GM19193 (cell line): ENCODE measurements at regions not wholly inside any gene's neighbourhood (a gene's known extent, or its start where the extent isn't known, plus 50 kb on each side); places are given as distances from the start of the nearest gene placed in this dataset.

ENCODE experiments used
- POLR2A ChIP-seq: IDR thresholded peaks from 4 replicates; pipeline ENCODE4 v1.6.1; 2011; ENCODE audit not compliant: insufficient read depth, insufficient read length; ENCODE audit errors: extremely low read depth

GRCh38 chr12:92270521-92270920 is 124.9 kb upstream of the BTG1 start:
- TF ChIP-seq POLR2A = no peak

DNA sequence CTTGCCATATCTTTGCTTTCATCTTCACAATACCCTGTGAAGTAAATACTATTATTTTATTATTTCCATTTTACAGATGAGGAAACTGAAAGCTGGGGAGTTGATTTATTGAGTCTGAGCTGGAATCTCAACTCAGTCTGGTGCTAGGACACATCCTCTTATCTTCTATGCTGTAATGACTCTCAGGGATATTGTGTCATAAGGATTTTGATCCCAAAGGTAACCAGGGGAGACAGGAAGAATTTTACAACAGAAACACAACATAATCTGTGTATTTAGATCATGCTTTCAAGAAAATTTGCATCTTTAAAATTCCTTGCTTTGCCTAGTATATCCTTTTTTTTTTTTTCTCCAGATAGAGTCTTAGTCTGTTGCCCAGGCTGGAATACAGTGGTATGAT is 123.3 kb upstream of the BTG1 start:
- TF ChIP-seq POLR2A = no peak

GRCh38 chr12:92261692-92262091 is 116.0 kb upstream of the BTG1 start:
- no peak for TF ChIP-seq POLR2A

DNA sequence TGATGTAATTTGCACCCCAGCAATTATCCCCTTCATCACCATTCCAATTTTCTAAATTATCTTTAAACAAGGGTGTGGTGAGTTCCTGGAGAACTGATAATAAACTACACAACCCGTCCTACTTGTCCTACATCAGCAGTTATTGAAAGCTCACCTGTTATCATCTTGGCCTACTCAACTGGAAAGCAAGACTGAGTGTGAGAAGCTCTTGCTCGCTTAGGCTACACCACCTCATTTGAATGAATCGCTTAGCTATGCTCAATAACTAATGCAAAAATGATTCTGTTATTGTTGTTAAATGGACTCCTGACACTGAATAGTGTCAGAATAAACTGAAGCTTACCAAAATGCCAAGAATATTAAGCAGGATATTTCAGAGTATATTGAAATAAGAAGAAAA is 115.4 kb upstream of the BTG1 start:
- no peak for TF ChIP-seq POLR2A

DNA sequence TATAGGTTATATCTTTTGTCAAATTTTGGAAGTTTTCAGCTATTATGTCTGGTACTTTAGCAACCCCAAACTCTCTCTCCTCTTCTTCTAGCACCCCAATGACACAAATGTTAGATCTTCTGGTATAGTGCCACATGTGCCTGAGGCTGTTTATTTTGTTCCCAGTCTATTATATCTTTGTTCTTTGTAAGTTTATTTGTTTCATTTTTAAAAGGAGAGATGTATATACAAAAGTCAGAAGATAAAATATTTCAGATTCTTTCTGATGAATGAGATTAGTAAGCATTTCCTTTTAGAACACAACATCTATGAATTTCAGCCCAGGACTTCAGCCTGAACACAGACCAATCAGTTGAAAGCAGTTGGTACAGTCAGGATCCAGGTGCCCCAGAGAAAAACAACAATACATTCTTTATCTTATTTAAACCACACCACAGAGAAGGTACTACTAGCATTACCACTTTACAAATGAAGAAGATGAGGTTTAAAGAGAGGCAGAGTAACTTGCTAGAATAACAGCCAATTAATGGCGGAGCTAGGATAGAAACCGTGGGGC is 114.1 kb upstream of the BTG1 start:
- TF ChIP-seq POLR2A = no peak

DNA sequence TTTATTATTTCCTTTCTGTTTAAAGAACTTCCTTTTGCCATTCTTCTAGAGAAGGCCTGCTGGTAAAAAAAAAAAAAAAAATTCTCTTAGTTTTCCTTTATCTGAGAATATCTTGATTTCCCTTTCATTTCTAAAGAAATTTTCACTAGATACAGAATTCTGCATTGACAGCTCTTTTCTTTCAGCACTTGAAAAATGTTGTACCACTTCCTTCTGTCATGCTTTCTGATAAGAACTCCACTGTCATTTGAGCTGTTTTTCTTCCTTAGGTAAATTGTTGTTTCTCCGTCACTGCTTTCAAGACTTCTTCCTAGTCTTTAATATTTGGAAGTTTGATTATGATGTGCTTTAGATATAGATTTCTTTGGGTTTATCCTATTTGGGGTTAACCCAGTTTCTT is 113.6 kb upstream of the BTG1 start:
- TF ChIP-seq POLR2A = no peak

- no peak for TF ChIP-seq POLR2A
Measured at GRCh38 chr12:92257261-92257660, 111.6 kb upstream of the BTG1 start.

GRCh38 chr12:92255741-92256140 is 110.1 kb upstream of the BTG1 start:
- no peak for TF ChIP-seq POLR2A

GRCh38 chr12:92253301-92253700 is 107.7 kb upstream of the BTG1 start:
- TF ChIP-seq POLR2A = no peak

DNA sequence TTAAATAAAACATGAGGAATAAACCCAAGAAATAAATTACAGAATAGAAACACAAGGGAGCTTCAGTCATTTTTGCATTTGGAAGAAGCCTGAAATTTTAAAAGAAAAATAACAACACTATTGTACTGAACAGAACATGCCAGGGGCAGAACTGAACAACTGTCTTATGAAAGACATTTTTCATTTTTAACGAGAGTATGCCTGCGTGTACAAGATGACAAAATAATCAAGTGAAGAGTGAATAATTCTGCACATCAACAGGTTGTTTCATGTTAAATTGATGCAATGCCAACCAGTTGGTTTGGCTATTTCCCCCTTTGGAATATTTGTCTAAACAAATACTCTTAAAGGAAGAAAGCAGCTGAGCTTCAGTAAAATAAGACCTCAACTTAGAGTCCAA is 103.3 kb upstream of the BTG1 start:
- no peak for TF ChIP-seq POLR2A

DNA sequence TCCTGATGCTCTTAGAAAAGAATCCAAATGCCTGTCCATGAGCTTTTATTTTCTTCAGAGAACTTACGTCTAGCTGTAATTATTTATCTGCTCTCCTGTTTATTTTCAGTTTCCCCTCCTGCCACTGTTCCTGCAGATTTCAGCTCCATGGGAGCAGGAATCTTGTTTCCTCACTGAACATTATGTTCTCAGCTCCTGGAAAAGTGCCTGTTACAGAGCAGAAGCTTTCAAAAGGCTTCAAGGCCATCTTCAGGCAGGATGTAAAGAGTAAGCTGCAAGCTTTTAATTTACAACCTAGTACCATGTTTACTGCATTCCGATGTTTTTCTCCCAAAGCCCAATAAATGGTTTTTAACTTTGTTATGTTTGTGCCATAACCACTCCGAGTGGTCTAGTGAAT is 98.4 kb upstream of the BTG1 start:
- no peak for TF ChIP-seq POLR2A

- no peak for TF ChIP-seq POLR2A
Measured at GRCh38 chr12:92242907-92243306, 97.3 kb upstream of the BTG1 start.

- no peak for TF ChIP-seq POLR2A
Measured at GRCh38 chr12:92237762-92238523, 92.3 kb upstream of the BTG1 start.

GRCh38 chr12:92237262-92237661 is 91.6 kb upstream of the BTG1 start:
- TF ChIP-seq POLR2A = no peak

GRCh38 chr12:92235703-92236472 is 90.2 kb upstream of the BTG1 start:
- no peak for TF ChIP-seq POLR2A

- no peak for TF ChIP-seq POLR2A
Measured at GRCh38 chr12:92234533-92234932, 88.9 kb upstream of the BTG1 start.

GRCh38 chr12:92233346-92234015 is 87.8 kb upstream of the BTG1 start:
- TF ChIP-seq POLR2A = no peak
